ENCODE measurements at regions not wholly inside any gene's neighbourhood (a gene's known extent, or its start where the extent isn't known, plus 50 kb on each side); places are given as distances from the start of the nearest gene placed in this dataset.

- Histone ChIP-seq H3K4me1 (ENCODE audit: control insufficient read depth, insufficient read depth, low read length) (peaks cover 3% of the 10 kb centered on the region), H3K27me3 (ENCODE audit: control insufficient read depth in 1 of 2, insufficient read depth in 2 of 2, low read length in 2 of 2) (no peaks in the 10 kb centered on the region), H3K27ac (ENCODE audit: low read length) (no peak overlapping the region), H3K36me3 (ENCODE audit: control insufficient read depth in 2 of 2, insufficient read depth in 2 of 2, low read length in 2 of 2) (no peaks in the 10 kb centered on the region), H3K9me3 (ENCODE audit: control insufficient read depth in 2 of 2, low read length in 2 of 2) (peaks cover 0 to 3% of the 10 kb centered on the region in 2 donors), H3K4me3 (ENCODE audit: low read length in 2 of 2) (no peak overlapping the region), H3K9ac (ENCODE audit: low read length in 2 of 2) (no peak overlapping the region)
These were observed 89.1 kb upstream of the RIOK3 start for GRCh38 chr18:23363865-23364570.

GRCh38 chr18:23365602-23366001 is 87.5 kb upstream of the RIOK3 start:
- H3K4me3 ChIP-seq (ENCODE audit: low read length in 2 of 2) = no peak overlapping the region
- peaks cover 3% of the 10 kb centered on the region for H3K4me1 ChIP-seq (ENCODE audit: control insufficient read depth, insufficient read depth, low read length)
- no peak overlapping the region for H3K9ac ChIP-seq (ENCODE audit: low read length in 2 of 2)
- H3K9me3 ChIP-seq (ENCODE audit: control insufficient read depth in 2 of 2, low read length in 2 of 2) = no peaks in the 10 kb centered on the region
- no peak overlapping the region for H3K27ac ChIP-seq (ENCODE audit: low read length)
- H3K36me3 ChIP-seq (ENCODE audit: control insufficient read depth in 2 of 2, insufficient read depth in 2 of 2, low read length in 2 of 2) = no peaks in the 10 kb centered on the region
- H3K27me3 ChIP-seq (ENCODE audit: control insufficient read depth in 1 of 2, insufficient read depth in 2 of 2, low read length in 2 of 2) = no peaks in the 10 kb centered on the region

GRCh38 chr18:23369266-23369665 is 83.8 kb upstream of the RIOK3 start:
- peaks cover 3% of the 10 kb centered on the region for H3K4me1 ChIP-seq (ENCODE audit: control insufficient read depth, insufficient read depth, low read length)
- H3K27me3 ChIP-seq (ENCODE audit: control insufficient read depth in 1 of 2, insufficient read depth in 2 of 2, low read length in 2 of 2) = no peaks in the 10 kb centered on the region
- H3K9ac ChIP-seq (ENCODE audit: low read length in 2 of 2) = no peak overlapping the region
- no peaks in the 10 kb centered on the region for H3K36me3 ChIP-seq (ENCODE audit: control insufficient read depth in 2 of 2, insufficient read depth in 2 of 2, low read length in 2 of 2)
- H3K27ac ChIP-seq (ENCODE audit: low read length) = no peak overlapping the region
- H3K4me3 ChIP-seq (ENCODE audit: low read length in 2 of 2) = no peak overlapping the region
- H3K9me3 ChIP-seq (ENCODE audit: control insufficient read depth in 2 of 2, low read length in 2 of 2) = no peaks in the 10 kb centered on the region

GRCh38 chr18:23373570-23373969 is 79.5 kb upstream of the RIOK3 start:
- H3K27me3 ChIP-seq (ENCODE audit: control insufficient read depth in 1 of 2, insufficient read depth in 2 of 2, low read length in 2 of 2) = no peaks in the 10 kb centered on the region
- no peak overlapping the region for H3K9ac ChIP-seq (ENCODE audit: low read length in 2 of 2)
- no peaks in the 10 kb centered on the region for H3K9me3 ChIP-seq (ENCODE audit: control insufficient read depth in 2 of 2, low read length in 2 of 2)
- no peaks in the 10 kb centered on the region for H3K36me3 ChIP-seq (ENCODE audit: control insufficient read depth in 2 of 2, insufficient read depth in 2 of 2, low read length in 2 of 2)
- no peak overlapping the region for H3K4me3 ChIP-seq (ENCODE audit: low read length in 2 of 2)
- H3K4me1 ChIP-seq (ENCODE audit: control insufficient read depth, insufficient read depth, low read length) = no peaks in the 10 kb centered on the region
- no peak overlapping the region for H3K27ac ChIP-seq (ENCODE audit: low read length)

- H3K9ac ChIP-seq (ENCODE audit: low read length in 2 of 2) = no peak overlapping the region
- no peaks in the 10 kb centered on the region for H3K9me3 ChIP-seq (ENCODE audit: control insufficient read depth in 2 of 2, low read length in 2 of 2)
- no peak overlapping the region for H3K27ac ChIP-seq (ENCODE audit: low read length)
- no peak overlapping the region for H3K4me3 ChIP-seq (ENCODE audit: low read length in 2 of 2)
- no peaks in the 10 kb centered on the region for H3K36me3 ChIP-seq (ENCODE audit: control insufficient read depth in 2 of 2, insufficient read depth in 2 of 2, low read length in 2 of 2)
- H3K4me1 ChIP-seq (ENCODE audit: control insufficient read depth, insufficient read depth, low read length) = no peaks in the 10 kb centered on the region
- no peaks in the 10 kb centered on the region for H3K27me3 ChIP-seq (ENCODE audit: control insufficient read depth in 1 of 2, insufficient read depth in 2 of 2, low read length in 2 of 2)
These were observed 75.3 kb upstream of the RIOK3 start for GRCh38 chr18:23377669-23378301.

- Histone ChIP-seq H3K4me3 (ENCODE audit: low read length in 2 of 2) (no peak overlapping the region), H3K27me3 (ENCODE audit: control insufficient read depth in 1 of 2, insufficient read depth in 2 of 2, low read length in 2 of 2) (no peaks in the 10 kb centered on the region), H3K27ac (ENCODE audit: low read length) (no peak overlapping the region), H3K9ac (ENCODE audit: low read length in 2 of 2) (no peak overlapping the region), H3K36me3 (ENCODE audit: control insufficient read depth in 2 of 2, insufficient read depth in 2 of 2, low read length in 2 of 2) (no peaks in the 10 kb centered on the region), H3K4me1 (ENCODE audit: control insufficient read depth, insufficient read depth, low read length) (no peaks in the 10 kb centered on the region), H3K9me3 (ENCODE audit: control insufficient read depth in 2 of 2, low read length in 2 of 2) (no peaks in the 10 kb centered on the region)
These were observed 74.8 kb upstream of the RIOK3 start for GRCh38 chr18:23378302-23378686.

GRCh38 chr18:23380001-23380550 is 73.0 kb upstream of the RIOK3 start:
- Histone ChIP-seq H3K27me3 (ENCODE audit: control insufficient read depth in 1 of 2, insufficient read depth in 2 of 2, low read length in 2 of 2) (no peaks in the 10 kb centered on the region), H3K4me1 (ENCODE audit: control insufficient read depth, insufficient read depth, low read length) (no peaks in the 10 kb centered on the region), H3K4me3 (ENCODE audit: low read length in 2 of 2) (no peak overlapping the region), H3K9me3 (ENCODE audit: control insufficient read depth in 2 of 2, low read length in 2 of 2) (no peaks in the 10 kb centered on the region), H3K27ac (ENCODE audit: low read length) (no peak overlapping the region), H3K36me3 (ENCODE audit: control insufficient read depth in 2 of 2, insufficient read depth in 2 of 2, low read length in 2 of 2) (no peaks in the 10 kb centered on the region), H3K9ac (ENCODE audit: low read length in 2 of 2) (no peak overlapping the region)

- no peaks in the 10 kb centered on the region for H3K27me3 ChIP-seq (ENCODE audit: control insufficient read depth in 1 of 2, insufficient read depth in 2 of 2, low read length in 2 of 2)
- no peaks in the 10 kb centered on the region for H3K4me1 ChIP-seq (ENCODE audit: control insufficient read depth, insufficient read depth, low read length)
- no peak overlapping the region for H3K27ac ChIP-seq (ENCODE audit: low read length)
- no peaks in the 10 kb centered on the region for H3K36me3 ChIP-seq (ENCODE audit: control insufficient read depth in 2 of 2, insufficient read depth in 2 of 2, low read length in 2 of 2)
- H3K9ac ChIP-seq (ENCODE audit: low read length in 2 of 2) = no peak overlapping the region
- H3K4me3 ChIP-seq (ENCODE audit: low read length in 2 of 2) = no peak overlapping the region
- H3K9me3 ChIP-seq (ENCODE audit: control insufficient read depth in 2 of 2, low read length in 2 of 2) = no peaks in the 10 kb centered on the region
These were observed 72.3 kb upstream of the RIOK3 start for GRCh38 chr18:23380817-23381216.

- Histone ChIP-seq H3K36me3 (ENCODE audit: control insufficient read depth in 2 of 2, insufficient read depth in 2 of 2, low read length in 2 of 2) (no peaks in the 10 kb centered on the region), H3K27ac (ENCODE audit: low read length) (no peak overlapping the region), H3K9me3 (ENCODE audit: control insufficient read depth in 2 of 2, low read length in 2 of 2) (no peaks in the 10 kb centered on the region), H3K4me3 (ENCODE audit: low read length in 2 of 2) (no peak overlapping the region), H3K4me1 (ENCODE audit: control insufficient read depth, insufficient read depth, low read length) (no peaks in the 10 kb centered on the region), H3K9ac (ENCODE audit: low read length in 2 of 2) (no peak overlapping the region), H3K27me3 (ENCODE audit: control insufficient read depth in 1 of 2, insufficient read depth in 2 of 2, low read length in 2 of 2) (no peaks in the 10 kb centered on the region)
These were observed 69.6 kb upstream of the RIOK3 start for GRCh38 chr18:23383494-23383893.

- no peak overlapping the region for H3K4me3 ChIP-seq (ENCODE audit: low read length in 2 of 2)
- H3K27ac ChIP-seq (ENCODE audit: low read length) = no peak overlapping the region
- H3K36me3 ChIP-seq (ENCODE audit: control insufficient read depth in 2 of 2, insufficient read depth in 2 of 2, low read length in 2 of 2) = no peaks in the 10 kb centered on the region
- H3K4me1 ChIP-seq (ENCODE audit: control insufficient read depth, insufficient read depth, low read length) = no peaks in the 10 kb centered on the region
- H3K27me3 ChIP-seq (ENCODE audit: control insufficient read depth in 1 of 2, insufficient read depth in 2 of 2, low read length in 2 of 2) = no peaks in the 10 kb centered on the region
- H3K9ac ChIP-seq (ENCODE audit: low read length in 2 of 2) = no peak overlapping the region
- H3K9me3 ChIP-seq (ENCODE audit: control insufficient read depth in 2 of 2, low read length in 2 of 2) = no peaks in the 10 kb centered on the region
These were observed 68.0 kb upstream of the RIOK3 start for GRCh38 chr18:23384778-23385736.
